OCI-LY3 (cell line): ENCODE measurements at regions not wholly inside any gene's neighbourhood (a gene's known extent, or its start where the extent isn't known, plus 50 kb on each side); places are given as distances from the start of the nearest gene placed in this dataset.

Experiments used
- EZH2phosphoT487 ChIP-seq: fragments of 200-600 bp; shearing (Covaris generic); IDR thresholded peaks from 2 replicates; pipeline ENCODE4 v1.6.1; 2018; ENCODE audit warnings: antibody characterized with exemption, mixed run types, low read depth
- TF ChIP-seq, protein P1 (sequence below): fragments of 200-600, 300-600 bp; sonication (generic); IDR thresholded peaks from 2 replicates; pipeline ENCODE4 v1.5.1; 2014; ENCODE audit warnings: antibody characterized with exemption, low read length, low read depth

DNA sequence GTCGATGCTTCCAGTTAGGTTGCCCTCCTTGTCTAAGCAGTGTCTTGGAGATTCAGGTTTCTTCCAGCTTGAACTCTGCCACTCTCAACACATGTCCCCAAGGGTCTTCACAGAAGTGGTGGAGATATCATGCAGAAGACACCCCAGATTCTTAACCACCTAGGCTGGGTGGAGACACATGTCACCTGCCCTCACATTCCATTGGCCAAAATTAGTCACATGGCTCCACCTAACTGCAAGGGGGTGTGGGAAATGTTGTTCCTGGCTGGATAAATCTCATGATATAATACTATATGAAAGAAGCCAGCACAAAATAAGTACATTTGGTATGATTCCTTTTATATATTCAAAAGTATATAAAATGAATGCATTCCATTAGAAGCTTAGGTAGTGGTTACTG, 52.9 kb upstream of the SNRPB2 start:
- TF ChIP-seq, protein P1, sequence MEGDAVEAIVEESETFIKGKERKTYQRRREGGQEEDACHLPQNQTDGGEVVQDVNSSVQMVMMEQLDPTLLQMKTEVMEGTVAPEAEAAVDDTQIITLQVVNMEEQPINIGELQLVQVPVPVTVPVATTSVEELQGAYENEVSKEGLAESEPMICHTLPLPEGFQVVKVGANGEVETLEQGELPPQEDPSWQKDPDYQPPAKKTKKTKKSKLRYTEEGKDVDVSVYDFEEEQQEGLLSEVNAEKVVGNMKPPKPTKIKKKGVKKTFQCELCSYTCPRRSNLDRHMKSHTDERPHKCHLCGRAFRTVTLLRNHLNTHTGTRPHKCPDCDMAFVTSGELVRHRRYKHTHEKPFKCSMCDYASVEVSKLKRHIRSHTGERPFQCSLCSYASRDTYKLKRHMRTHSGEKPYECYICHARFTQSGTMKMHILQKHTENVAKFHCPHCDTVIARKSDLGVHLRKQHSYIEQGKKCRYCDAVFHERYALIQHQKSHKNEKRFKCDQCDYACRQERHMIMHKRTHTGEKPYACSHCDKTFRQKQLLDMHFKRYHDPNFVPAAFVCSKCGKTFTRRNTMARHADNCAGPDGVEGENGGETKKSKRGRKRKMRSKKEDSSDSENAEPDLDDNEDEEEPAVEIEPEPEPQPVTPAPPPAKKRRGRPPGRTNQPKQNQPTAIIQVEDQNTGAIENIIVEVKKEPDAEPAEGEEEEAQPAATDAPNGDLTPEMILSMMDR: no peak
- TF ChIP-seq EZH2phosphoT487: no peak
